OCI-LY1 (cell line): ENCODE measurements at regions not wholly inside any gene's neighbourhood (a gene's known extent, or its start where the extent isn't known, plus 50 kb on each side); places are given as distances from the start of the nearest gene placed in this dataset.

Experiments used
- H2AFZ ChIP-seq: fragments of 200-600 bp; sonication (generic), shearing (Covaris generic); 2 replicates; pipeline ENCODE4 v1.6.0; 2014; ENCODE audit warnings: antibody characterized with exemption, mild to moderate bottlenecking, low read length
- H3F3A ChIP-seq: fragments of 200-600 bp; sonication (generic), shearing (Covaris generic); 2 replicates; pipeline ENCODE4 v1.6.0; 2014; ENCODE audit warnings: mild to moderate bottlenecking, antibody characterized with exemption, low read length, moderate library complexity; ENCODE audit not compliant: insufficient read depth
- H3K27ac ChIP-seq: fragments of 200-600 bp; sonication (generic); 2 replicates; pipeline ENCODE4 v1.5.1; 2014; ENCODE audit warnings: low read length, mixed run types, mild to moderate bottlenecking, low read depth; ENCODE audit not compliant: poor library complexity, severe bottlenecking
- H3K27me3 ChIP-seq: fragments of 200-600 bp; sonication (generic); 2 replicates; pipeline ENCODE4 v1.6.0; 2014; ENCODE audit warnings: antibody characterized with exemption, mild to moderate bottlenecking, low read length, moderate library complexity; ENCODE audit not compliant: insufficient read depth
- H3K36me3 ChIP-seq: fragments of 200-600 bp; sonication (generic); 2 replicates; pipeline ENCODE4 v1.6.1; 2014; ENCODE audit warnings: mild to moderate bottlenecking, antibody characterized with exemption, low read length, moderate library complexity, mixed read lengths; ENCODE audit not compliant: insufficient read depth
- H3K4me1 ChIP-seq: fragments of 200-600 bp; sonication (generic); 2 replicates; pipeline ENCODE4 v1.5.1; 2014; ENCODE audit warnings: mild to moderate bottlenecking, low read length, moderate library complexity; ENCODE audit not compliant: insufficient read depth, severe bottlenecking
- H3K4me2 ChIP-seq: fragments of 200-600 bp; sonication (generic), shearing (Covaris generic); 2 replicates; pipeline ENCODE4 v1.6.1; 2014; ENCODE audit warnings: low read length
- H3K4me3 ChIP-seq: fragments of 200-600 bp; sonication (generic); 2 replicates; pipeline ENCODE4 v1.5.1; 2014; ENCODE audit warnings: low read length, low read depth, mild to moderate bottlenecking, mixed read lengths; ENCODE audit not compliant: poor library complexity, severe bottlenecking
- H3K79me2 ChIP-seq: fragments of 200-600 bp; shearing (Covaris generic); 2 replicates; pipeline ENCODE4 v1.6.1; 2016; ENCODE audit warnings: mixed run types, low read length, mixed read lengths; ENCODE audit not compliant: insufficient read depth
- H3K9ac ChIP-seq: fragments of 200-600 bp; sonication (generic), shearing (Covaris generic); 2 replicates; pipeline ENCODE4 v1.6.1; 2014; ENCODE audit warnings: mild to moderate bottlenecking, low read length, mixed read lengths
- H3K9me2 ChIP-seq: fragments of 200-600 bp; sonication (generic), shearing (Covaris generic); 2 replicates; pipeline ENCODE4 v1.6.1; 2014; ENCODE audit warnings: low read depth, mild to moderate bottlenecking, low read length, mixed read lengths
- H3K9me3 ChIP-seq: fragments of 200-600 bp; shearing (Covaris generic); 2 replicates; pipeline ENCODE4 v1.6.1; 2014; ENCODE audit warnings: low read length, mixed read lengths
- H4K20me1 ChIP-seq: fragments of 200-600 bp; sonication (generic), shearing (Covaris generic); 2 replicates; pipeline ENCODE4 v1.6.0; 2016; ENCODE audit warnings: mild to moderate bottlenecking, low read length; ENCODE audit not compliant: insufficient read depth
- CTCF ChIP-seq: fragments of 200-600 bp; sonication (generic), shearing (Covaris generic); IDR thresholded peaks from 2 replicates; pipeline ENCODE4 v1.5.1; 2017; ENCODE audit warnings: mild to moderate bottlenecking, antibody characterized with exemption, low read length, moderate library complexity, mixed read lengths
- EZH2 ChIP-seq: fragments of 200-600 bp; sonication (generic), shearing (Covaris generic); IDR thresholded peaks from 2 replicates; pipeline ENCODE4 v1.8.0; 2017; ENCODE audit warnings: borderline replicate concordance, mixed run types, mild to moderate bottlenecking, antibody characterized with exemption, low read length, moderate library complexity, mixed read lengths

- Histone ChIP-seq H3K4me1 (no peaks in the 10 kb centered on the region), H4K20me1 (no peaks in the 10 kb centered on the region), H3K9me3 (no peaks in the 10 kb centered on the region), H3K9me2 (no peaks in the 10 kb centered on the region), H3K4me2 (no peak overlapping the region), H3K79me2 (no peaks in the 10 kb centered on the region), H3K9ac (no peak overlapping the region), H3K36me3 (no peaks in the 10 kb centered on the region), H3K27me3 (no peaks in the 10 kb centered on the region), H2AFZ (no peak overlapping the region), H3K4me3 (no peak overlapping the region), H3K27ac (no peak overlapping the region), H3F3A (no peaks in the 10 kb centered on the region)
- TF ChIP-seq EZH2 (no peak), CTCF (no peak)
Measured at GRCh38 chr11:122430490-122430889, 225.0 kb upstream of the UBASH3B start.

DNA sequence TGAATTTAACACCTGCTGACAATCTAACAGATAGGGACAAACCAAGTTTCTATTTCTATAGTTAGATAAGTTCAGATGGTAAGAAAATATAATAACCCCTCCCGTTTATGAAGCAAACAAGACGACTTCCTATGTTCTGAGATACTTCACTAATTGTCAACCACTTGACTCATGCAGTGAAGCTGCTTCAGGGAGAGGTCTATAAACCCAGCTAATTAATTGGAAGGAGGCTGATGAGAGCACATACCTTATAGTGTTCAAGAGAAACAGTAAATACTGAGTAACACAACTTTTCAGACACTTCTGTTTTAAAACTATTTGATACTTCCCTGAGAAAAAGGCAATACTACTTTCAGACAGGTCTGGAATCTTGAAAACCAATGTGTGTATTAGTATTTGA lies 229.4 kb upstream of the UBASH3B start:
- H4K20me1 ChIP-seq, result no peaks in the 10 kb centered on the region
- H3K4me1 ChIP-seq, result no peaks in the 10 kb centered on the region
- no peaks in the 10 kb centered on the region for H3K9me2 ChIP-seq
- H2AFZ ChIP-seq, result no peak overlapping the region
- no peaks in the 10 kb centered on the region for H3F3A ChIP-seq
- no peak overlapping the region for H3K4me2 ChIP-seq
- no peaks in the 10 kb centered on the region for H3K36me3 ChIP-seq
- no peaks in the 10 kb centered on the region for H3K79me2 ChIP-seq
- TF ChIP-seq EZH2 (no peak), CTCF (no peak)
- no peaks in the 10 kb centered on the region for H3K27me3 ChIP-seq
- H3K27ac ChIP-seq, result no peak overlapping the region
- no peak overlapping the region for H3K4me3 ChIP-seq
- no peaks in the 10 kb centered on the region for H3K9me3 ChIP-seq
- no peak overlapping the region for H3K9ac ChIP-seq

- no peaks in the 10 kb centered on the region for H4K20me1 ChIP-seq
- no peak for TF ChIP-seq CTCF
- no peak for TF ChIP-seq EZH2
- no peak overlapping the region for H3K4me3 ChIP-seq
- no peaks in the 10 kb centered on the region for H3K79me2 ChIP-seq
- no peaks in the 10 kb centered on the region for H3K27me3 ChIP-seq
- no peak overlapping the region for H3K27ac ChIP-seq
- H3F3A ChIP-seq, result no peaks in the 10 kb centered on the region
- H3K9ac ChIP-seq, result no peak overlapping the region
- H3K36me3 ChIP-seq, result no peaks in the 10 kb centered on the region
- no peak overlapping the region for H2AFZ ChIP-seq
- H3K9me2 ChIP-seq, result no peaks in the 10 kb centered on the region
- no peaks in the 10 kb centered on the region for H3K4me1 ChIP-seq
- no peak overlapping the region for H3K4me2 ChIP-seq
- H3K9me3 ChIP-seq, result no peaks in the 10 kb centered on the region
Measured at GRCh38 chr11:122424636-122425035, 230.9 kb upstream of the UBASH3B start.
